H9 (cell line): ENCODE measurements at regions not wholly inside any gene's neighbourhood (a gene's known extent, or its start where the extent isn't known, plus 50 kb on each side); places are given as distances from the start of the nearest gene placed in this dataset.

ENCODE experiments used
- DNase-seq: peaks from one replicate; pipeline ENCODE4 v3.0.0-alpha.2; 2017
- H2AFZ ChIP-seq: one replicate; pipeline ENCODE4 v1.6.1; 2013; ENCODE audit warnings: mild to moderate bottlenecking, low read length, control low read depth, moderate library complexity
- H2AK5ac ChIP-seq: 2 replicates; pipeline ENCODE4 v1.6.1; 2013; ENCODE audit warnings: low read length, control low read depth, mixed read lengths; ENCODE audit not compliant: insufficient read length
- H2BK120ac ChIP-seq: one replicate; pipeline ENCODE4 v1.6.1; 2013; ENCODE audit warnings: low read depth, mild to moderate bottlenecking, low read length, control low read depth, inconsistent platforms; ENCODE audit not compliant: poor library complexity, severe bottlenecking
- H2BK12ac ChIP-seq: 2 replicates; pipeline ENCODE4 v1.6.1; 2013; ENCODE audit warnings: low read length, control low read depth, mixed read lengths, low read depth; ENCODE audit not compliant: insufficient read length
- H2BK15ac ChIP-seq: 2 replicates; pipeline ENCODE4 v1.6.1; 2013; ENCODE audit warnings: low read depth, low read length, control low read depth
- H2BK20ac ChIP-seq: one replicate; pipeline ENCODE4 v1.6.1; 2013; ENCODE audit warnings: low read depth, mild to moderate bottlenecking, low read length, control low read depth, inconsistent platforms; ENCODE audit not compliant: poor library complexity, severe bottlenecking
- H2BK5ac ChIP-seq: 2 replicates; pipeline ENCODE4 v1.6.1; 2013; ENCODE audit warnings: low read length, control low read depth, mixed read lengths; ENCODE audit not compliant: insufficient read length
- H3K14ac ChIP-seq: 2 replicates; pipeline ENCODE4 v1.6.1; 2013; ENCODE audit warnings: low read length, control low read depth; ENCODE audit not compliant: insufficient read depth
- H3K18ac ChIP-seq: 2 replicates; pipeline ENCODE4 v1.6.1; 2013; ENCODE audit warnings: low read depth, mild to moderate bottlenecking, mixed read lengths, low read length, control low read depth; ENCODE audit not compliant: insufficient read length
- H3K23ac ChIP-seq: 2 replicates; pipeline ENCODE4 v1.6.1; 2013; ENCODE audit warnings: low read length, control low read depth, mixed read lengths, low read depth; ENCODE audit not compliant: insufficient read length
- H3K23me2 ChIP-seq: 2 replicates; pipeline ENCODE4 v1.6.1; 2013; ENCODE audit warnings: low read depth, mild to moderate bottlenecking, mixed read lengths, low read length, control low read depth; ENCODE audit not compliant: insufficient read length, poor library complexity, severe bottlenecking
- H3K27ac ChIP-seq: 2 replicates; pipeline ENCODE4 v1.5.1; 2013; ENCODE audit warnings: low read length, control low read depth, mixed read lengths, low read depth; ENCODE audit not compliant: insufficient read length
- H3K27me3 ChIP-seq: 2 replicates; pipeline ENCODE4 v1.6.1; 2013; ENCODE audit warnings: low read length, control low read depth, inconsistent platforms; ENCODE audit not compliant: insufficient read depth
- H3K4ac ChIP-seq: 2 replicates; pipeline ENCODE4 v1.6.1; 2013; ENCODE audit warnings: low read depth, mild to moderate bottlenecking, control low read depth, inconsistent platforms, low read length, moderate library complexity
- H3K4me1 ChIP-seq: 2 replicates; pipeline ENCODE4 v1.6.1; 2013; ENCODE audit warnings: low read length, control low read depth, inconsistent platforms; ENCODE audit not compliant: insufficient read depth
- H3K4me2 ChIP-seq: 2 replicates; pipeline ENCODE4 v1.6.1; 2013; ENCODE audit warnings: low read length, control low read depth, mixed read lengths; ENCODE audit not compliant: insufficient read length, insufficient read depth
- H3K56ac ChIP-seq: 2 replicates; pipeline ENCODE4 v1.6.1; 2013; ENCODE audit warnings: low read depth, mild to moderate bottlenecking, mixed read lengths, low read length, control low read depth; ENCODE audit not compliant: insufficient read length
- H3K79me1 ChIP-seq: 2 replicates; pipeline ENCODE4 v1.6.1; 2013; ENCODE audit warnings: low read depth, mild to moderate bottlenecking, moderate library complexity, low read length, control low read depth, inconsistent platforms; ENCODE audit not compliant: insufficient read depth, poor library complexity, severe bottlenecking
- H3K79me2 ChIP-seq: 2 replicates; pipeline ENCODE4 v1.6.1; 2013; ENCODE audit warnings: low read length, control low read depth, inconsistent platforms; ENCODE audit not compliant: insufficient read depth
- H3K9ac ChIP-seq: 2 replicates; pipeline ENCODE4 v1.6.1; 2013; ENCODE audit warnings: low read length, control low read depth, mixed read lengths; ENCODE audit not compliant: insufficient read length; ENCODE audit errors: extremely low read depth
- H3K9me3 ChIP-seq: one replicate; pipeline ENCODE4 v1.6.1; 2013; ENCODE audit warnings: low read depth, low read length, inconsistent platforms; ENCODE audit not compliant: control insufficient read depth
- H3T11ph ChIP-seq: one replicate; pipeline ENCODE4 v1.6.1; 2013; ENCODE audit warnings: mild to moderate bottlenecking, low read length, control low read depth, inconsistent platforms
- H4K20me1 ChIP-seq: one replicate; pipeline ENCODE4 v1.6.1; 2013; ENCODE audit not compliant: control insufficient read depth, insufficient read length, insufficient read depth
- H4K5ac ChIP-seq: 2 replicates; pipeline ENCODE4 v1.6.1; 2013; ENCODE audit warnings: low read depth, mild to moderate bottlenecking, mixed read lengths, low read length, control low read depth; ENCODE audit not compliant: insufficient read length
- H4K8ac ChIP-seq: replicated peaks from 2 replicates; pipeline ENCODE4 v1.6.1; 2013; ENCODE audit warnings: low read length, control low read depth, mixed read lengths, low read depth; ENCODE audit not compliant: insufficient read length
- H4K91ac ChIP-seq: 2 replicates; pipeline ENCODE4 v1.6.1; 2013; ENCODE audit warnings: low read depth, mild to moderate bottlenecking, moderate library complexity, mixed read lengths, low read length, control low read depth; ENCODE audit not compliant: insufficient read length
- H3K27ac Mint-ChIP-seq, 3 experiments: 2 replicates in 2 of 3; 3 replicates in 1 of 3; pipeline ENCODE4 v1.8.0; 2020 to 2021; ENCODE audit warnings: mixed read lengths in 3 of 3, mild to moderate bottlenecking in 1 of 3, moderate library complexity in 1 of 3
- H3K27me3 Mint-ChIP-seq: 2 replicates; pipeline ENCODE4 v1.8.0; 2021; ENCODE audit warnings: low read depth, mild to moderate bottlenecking, moderate library complexity, mixed read lengths
- H3K36me3 Mint-ChIP-seq, 3 experiments: 2 replicates in 2 of 3; 3 replicates in 1 of 3; pipeline ENCODE4 v1.8.0; 2020 to 2021; ENCODE audit warnings: low read depth in 3 of 3, mixed read lengths in 3 of 3; ENCODE audit not compliant: insufficient read depth in 1 of 3
- H3K4me1 Mint-ChIP-seq, 2 experiments: 2 replicates each; pipeline ENCODE4 v1.8.0; 2020; ENCODE audit warnings: mixed read lengths in 2 of 2
- H3K4me3 Mint-ChIP-seq, 2 experiments: 2 replicates in 1 of 2; 3 replicates in 1 of 2; pipeline ENCODE4 v1.8.0; 2020 to 2021; ENCODE audit warnings: mild to moderate bottlenecking in 2 of 2, mixed read lengths in 2 of 2, moderate library complexity in 1 of 2
- H3K9me3 Mint-ChIP-seq, 2 experiments: 2 replicates in 1 of 2; 3 replicates in 1 of 2; pipeline ENCODE4 v1.8.0; 2020; ENCODE audit warnings: mild to moderate bottlenecking in 2 of 2, mixed read lengths in 2 of 2, moderate library complexity in 1 of 2
- CTCF ChIP-seq: fragments of 200-600 bp; sonication (generic); conservative IDR thresholded peaks from 3 replicates; pipeline ENCODE4 v1.8.0; 2021; ENCODE audit warnings: antibody characterized with exemption, mild to moderate bottlenecking

- Histone ChIP-seq H3K27me3 (no peaks in the 10 kb centered on the region), H3K4me2 (no peak overlapping the region), H3K79me2 (no peaks in the 10 kb centered on the region), H3K18ac (no peak overlapping the region), H3K23me2 (no peaks in the 10 kb centered on the region), H3K27ac (no peak overlapping the region), H3K56ac (no peak overlapping the region), H2AFZ (no peak overlapping the region), H3K4me1 (0 out of 2 replicates have a peak, but pooled peaks cover 2% of the 10 kb centered on the region), H2BK5ac (no peak overlapping the region), H3K14ac (no peak overlapping the region), H3K23ac (no peak overlapping the region), H3K79me1 (no peaks in the 10 kb centered on the region), H3K9me3 (no peaks in the 10 kb centered on the region), H4K91ac (no peak overlapping the region), H2BK12ac (no peak overlapping the region), H3K9ac (no peak overlapping the region), H3T11ph (no peak overlapping the region), H2BK20ac (no peak overlapping the region), H2AK5ac (no peak overlapping the region), H4K20me1 (no peaks in the 10 kb centered on the region), H4K8ac (no peak overlapping the region), H2BK15ac (no peak overlapping the region), H4K5ac (no peak overlapping the region), H3K4ac (no peak overlapping the region), H2BK120ac (no peak overlapping the region)
- H3K9me3 Mint-ChIP-seq: no peaks in the 10 kb centered on the region
- no peak for TF ChIP-seq CTCF
- H3K4me1 Mint-ChIP-seq: peaks cover 0 to 3% of the 10 kb centered on the region in 2 experiments; a peak in 1 of 4 replicates
- H3K27me3 Mint-ChIP-seq: no peaks in the 10 kb centered on the region
- H3K36me3 Mint-ChIP-seq: no peaks in the 10 kb centered on the region
- no peak for DNase-seq
- no peak overlapping the region for H3K27ac Mint-ChIP-seq
- H3K4me3 Mint-ChIP-seq: no peak overlapping the region
Observed at GRCh38 chr13:84683448-84683847, 801.2 kb upstream of the SLITRK1 start.
